ENCODE measurements at regions not wholly inside any gene's neighbourhood (a gene's known extent, or its start where the extent isn't known, plus 50 kb on each side); places are given as distances from the start of the nearest gene placed in this dataset.

- ATAC-seq: no peak
Observed at GRCh38 chr5:6194261-6194875, 184.0 kb downstream of the MED10 start.

- no peak for ATAC-seq
Observed at GRCh38 chr5:6193310-6193709, 185.0 kb downstream of the MED10 start.

- no peak for ATAC-seq
Observed at GRCh38 chr5:6190838-6191237, 187.5 kb downstream of the MED10 start.

GRCh38 chr5:6188976-6189375 lies 189.4 kb downstream of the MED10 start:
- no peak for ATAC-seq

GRCh38 chr5:6188344-6188743 lies 190.0 kb downstream of the MED10 start:
- no peak for ATAC-seq

- no peak for ATAC-seq
Observed at GRCh38 chr5:6187501-6187900, 190.8 kb downstream of the MED10 start.

- no peak for ATAC-seq
Observed at GRCh38 chr5:6185574-6185973, 192.8 kb downstream of the MED10 start.

GRCh38 chr5:6184481-6184880 lies 193.9 kb downstream of the MED10 start:
- no peak for ATAC-seq

GRCh38 chr5:6183391-6184390 lies 194.7 kb downstream of the MED10 start:
- no peak for ATAC-seq

- no peak for ATAC-seq
Observed at GRCh38 chr5:6182271-6182815, 196.0 kb downstream of the MED10 start.

GRCh38 chr5:6181871-6182270 lies 196.5 kb downstream of the MED10 start:
- no peak for ATAC-seq

- no peak for ATAC-seq
Observed at GRCh38 chr5:6181147-6181729, 197.1 kb downstream of the MED10 start.

GRCh38 chr5:6180231-6180872 lies 198.0 kb downstream of the MED10 start:
- no peak for ATAC-seq

GRCh38 chr5:6178846-6179532 lies 199.4 kb downstream of the MED10 start:
- no peak for ATAC-seq

- ATAC-seq: no peak
Observed at GRCh38 chr5:6177926-6178325, 200.4 kb downstream of the MED10 start.

GRCh38 chr5:6176102-6176693 lies 202.1 kb downstream of the MED10 start:
- ATAC-seq: no peak

GRCh38 chr5:6175172-6175854 lies 203.0 kb downstream of the MED10 start:
- ATAC-seq: no peak

GRCh38 chr5:6169660-6170059 lies 208.7 kb downstream of the MED10 start:
- no peak for ATAC-seq

- no peak for ATAC-seq
Observed at GRCh38 chr5:6166698-6167394, 211.5 kb downstream of the MED10 start.

GRCh38 chr5:6163913-6164312 lies 214.4 kb downstream of the MED10 start:
- no peak for ATAC-seq

- ATAC-seq: no peak
Observed at GRCh38 chr5:6162175-6162574, 216.2 kb downstream of the MED10 start.
